GM23338 (cell line): ENCODE measurements at regions not wholly inside any gene's neighbourhood (a gene's known extent, or its start where the extent isn't known, plus 50 kb on each side); places are given as distances from the start of the nearest gene placed in this dataset.

Experiments
- ATAC-seq: fragments of 200-7000 bp; cut with Tn5 transposase; 3 replicates; pipeline ENCODE4 v1.9.1; 2020
- DNase-seq: peaks from one replicate; pipeline ENCODE4 v3.0.0-alpha.2; 2015; ENCODE audit warnings: low spot score
- H2AFZ ChIP-seq: fragments of 200-600 bp; sonication (generic); 2 replicates; pipeline ENCODE4 v1.8.0; 2016; ENCODE audit warnings: antibody characterized with exemption, mild to moderate bottlenecking, moderate library complexity
- H3F3A ChIP-seq: fragments of 200-600 bp; sonication (generic); replicated peaks from 2 replicates; pipeline ENCODE4 v1.8.0; 2017; ENCODE audit warnings: antibody characterized with exemption, mixed run types, low read depth
- H3K27ac ChIP-seq: fragments of 200-600 bp; sonication (generic); 2 replicates; pipeline ENCODE4 v1.6.1; 2016; ENCODE audit warnings: low read depth
- H3K27me3 ChIP-seq: fragments of 200-600 bp; sonication (generic); 2 replicates; pipeline ENCODE4 v1.8.0; 2016; ENCODE audit warnings: mild to moderate bottlenecking, mixed run types, moderate library complexity; ENCODE audit not compliant: insufficient read depth
- H3K36me3 ChIP-seq: fragments of 200-600 bp; sonication (generic); 2 replicates; pipeline ENCODE4 v1.8.0; 2016; ENCODE audit warnings: mild to moderate bottlenecking; ENCODE audit not compliant: insufficient read depth
- H3K4me1 ChIP-seq: fragments of 200-600 bp; sonication (generic); 2 replicates; pipeline ENCODE4 v1.8.0; 2016; ENCODE audit warnings: mild to moderate bottlenecking, moderate library complexity; ENCODE audit not compliant: insufficient read depth
- H3K4me2 ChIP-seq: fragments of 200-600 bp; sonication (generic); 2 replicates; pipeline ENCODE4 v1.7.1; 2017; ENCODE audit warnings: mixed run types
- H3K4me3 ChIP-seq: fragments of 200-600 bp; sonication (generic); 2 replicates; pipeline ENCODE4 v1.6.1; 2016; ENCODE audit warnings: mixed run types
- H3K79me2 ChIP-seq: fragments of 200-600 bp; sonication (generic); replicated peaks from 2 replicates; pipeline ENCODE4 v1.8.0; 2017; ENCODE audit warnings: mild to moderate bottlenecking; ENCODE audit not compliant: insufficient read depth
- H3K9me2 ChIP-seq: fragments of 200-600 bp; sonication (generic); 2 replicates; pipeline ENCODE4 v1.8.0; 2017; ENCODE audit not compliant: insufficient read depth
- H4K20me1 ChIP-seq: fragments of 200-600 bp; sonication (generic); replicated peaks from 2 replicates; pipeline ENCODE4 v1.8.0; 2017; ENCODE audit warnings: mild to moderate bottlenecking; ENCODE audit not compliant: insufficient read depth
- H3K27ac Mint-ChIP-seq: 2 replicates; pipeline ENCODE4 v1.8.0; 2020; ENCODE audit warnings: inconsistent platforms, mild to moderate bottlenecking, moderate library complexity, mixed read lengths
- H3K27me3 Mint-ChIP-seq: 3 replicates; pipeline ENCODE4 v1.8.0; 2022; ENCODE audit warnings: low read depth, mild to moderate bottlenecking, moderate library complexity, mixed read lengths, inconsistent platforms; ENCODE audit not compliant: insufficient read depth, poor library complexity
- H3K36me3 Mint-ChIP-seq: 3 replicates; pipeline ENCODE4 v1.8.0; 2021; ENCODE audit warnings: low read depth, mild to moderate bottlenecking, inconsistent platforms, moderate library complexity, mixed read lengths
- H3K4me1 Mint-ChIP-seq: 3 replicates; pipeline ENCODE4 v1.8.0; 2020; ENCODE audit warnings: mild to moderate bottlenecking, inconsistent platforms, mixed read lengths
- H3K4me3 Mint-ChIP-seq: 3 replicates; pipeline ENCODE4 v1.8.0; 2021; ENCODE audit warnings: moderate library complexity, mild to moderate bottlenecking, inconsistent platforms, mixed read lengths
- H3K9me3 Mint-ChIP-seq: 3 replicates; pipeline ENCODE4 v1.8.0; 2020; ENCODE audit warnings: moderate library complexity, mild to moderate bottlenecking, inconsistent platforms, mixed read lengths
- EZH2 ChIP-seq: fragments of 200-600 bp; sonication (generic); IDR thresholded peaks from one replicate; pipeline ENCODE4 v1.8.0; 2017; ENCODE audit warnings: antibody characterized with exemption, mild to moderate bottlenecking, low read depth; ENCODE audit not compliant: unreplicated experiment
- EZH2phosphoT487 ChIP-seq: fragments of 200-600 bp; sonication (generic); IDR thresholded peaks from one replicate; pipeline ENCODE4 v1.8.1; 2018; ENCODE audit warnings: antibody characterized with exemption; ENCODE audit not compliant: unreplicated experiment
- NANOG ChIP-seq: IDR thresholded peaks from 2 replicates; pipeline ENCODE4 v1.6.1; 2016; ENCODE audit warnings: antibody characterized with exemption, borderline replicate concordance
- STAT1 ChIP-seq: IDR thresholded peaks from one replicate; pipeline ENCODE4 v1.6.1; 2016; ENCODE audit warnings: antibody characterized with exemption; ENCODE audit not compliant: unreplicated experiment
- ZNF331 ChIP-seq: fragments of 250-450 bp; sonication (Bioruptor Pico); IDR thresholded peaks from 2 replicates; pipeline ENCODE4 v1.5.0; 2020; ENCODE audit warnings: low read depth, mild to moderate bottlenecking, moderate library complexity
- TF ChIP-seq, protein P1 (sequence below): fragments of 250-450 bp; sonication (Bioruptor Pico); IDR thresholded peaks from 2 replicates; pipeline ENCODE4 v1.5.0; 2020; ENCODE audit warnings: mild to moderate bottlenecking, moderate library complexity
- TF ChIP-seq, protein P2 (sequence below): IDR thresholded peaks from one replicate; pipeline ENCODE4 v1.6.1; 2018; ENCODE audit warnings: antibody characterized with exemption; ENCODE audit not compliant: unreplicated experiment

DNA sequence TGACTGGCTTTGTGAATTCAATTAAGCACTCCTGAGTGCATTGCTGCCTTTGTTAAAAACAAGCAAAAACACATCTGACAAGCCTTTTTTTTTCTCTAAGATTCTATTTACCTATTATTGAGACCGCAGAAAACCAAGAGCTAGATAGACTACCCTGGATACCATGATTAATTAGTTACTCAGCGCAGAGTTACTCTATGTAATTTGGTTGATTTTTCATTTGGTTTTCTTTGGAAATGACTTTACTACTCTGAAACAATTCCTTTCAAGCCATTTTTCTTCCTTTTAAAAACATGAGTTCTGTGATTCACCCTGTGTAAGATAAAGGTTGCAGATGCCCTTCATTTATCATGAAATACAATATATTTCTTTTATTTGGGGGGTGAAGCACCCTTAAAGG lies 421.6 kb upstream of the PIK3R1 start (continued):
- TF ChIP-seq, protein P1, sequence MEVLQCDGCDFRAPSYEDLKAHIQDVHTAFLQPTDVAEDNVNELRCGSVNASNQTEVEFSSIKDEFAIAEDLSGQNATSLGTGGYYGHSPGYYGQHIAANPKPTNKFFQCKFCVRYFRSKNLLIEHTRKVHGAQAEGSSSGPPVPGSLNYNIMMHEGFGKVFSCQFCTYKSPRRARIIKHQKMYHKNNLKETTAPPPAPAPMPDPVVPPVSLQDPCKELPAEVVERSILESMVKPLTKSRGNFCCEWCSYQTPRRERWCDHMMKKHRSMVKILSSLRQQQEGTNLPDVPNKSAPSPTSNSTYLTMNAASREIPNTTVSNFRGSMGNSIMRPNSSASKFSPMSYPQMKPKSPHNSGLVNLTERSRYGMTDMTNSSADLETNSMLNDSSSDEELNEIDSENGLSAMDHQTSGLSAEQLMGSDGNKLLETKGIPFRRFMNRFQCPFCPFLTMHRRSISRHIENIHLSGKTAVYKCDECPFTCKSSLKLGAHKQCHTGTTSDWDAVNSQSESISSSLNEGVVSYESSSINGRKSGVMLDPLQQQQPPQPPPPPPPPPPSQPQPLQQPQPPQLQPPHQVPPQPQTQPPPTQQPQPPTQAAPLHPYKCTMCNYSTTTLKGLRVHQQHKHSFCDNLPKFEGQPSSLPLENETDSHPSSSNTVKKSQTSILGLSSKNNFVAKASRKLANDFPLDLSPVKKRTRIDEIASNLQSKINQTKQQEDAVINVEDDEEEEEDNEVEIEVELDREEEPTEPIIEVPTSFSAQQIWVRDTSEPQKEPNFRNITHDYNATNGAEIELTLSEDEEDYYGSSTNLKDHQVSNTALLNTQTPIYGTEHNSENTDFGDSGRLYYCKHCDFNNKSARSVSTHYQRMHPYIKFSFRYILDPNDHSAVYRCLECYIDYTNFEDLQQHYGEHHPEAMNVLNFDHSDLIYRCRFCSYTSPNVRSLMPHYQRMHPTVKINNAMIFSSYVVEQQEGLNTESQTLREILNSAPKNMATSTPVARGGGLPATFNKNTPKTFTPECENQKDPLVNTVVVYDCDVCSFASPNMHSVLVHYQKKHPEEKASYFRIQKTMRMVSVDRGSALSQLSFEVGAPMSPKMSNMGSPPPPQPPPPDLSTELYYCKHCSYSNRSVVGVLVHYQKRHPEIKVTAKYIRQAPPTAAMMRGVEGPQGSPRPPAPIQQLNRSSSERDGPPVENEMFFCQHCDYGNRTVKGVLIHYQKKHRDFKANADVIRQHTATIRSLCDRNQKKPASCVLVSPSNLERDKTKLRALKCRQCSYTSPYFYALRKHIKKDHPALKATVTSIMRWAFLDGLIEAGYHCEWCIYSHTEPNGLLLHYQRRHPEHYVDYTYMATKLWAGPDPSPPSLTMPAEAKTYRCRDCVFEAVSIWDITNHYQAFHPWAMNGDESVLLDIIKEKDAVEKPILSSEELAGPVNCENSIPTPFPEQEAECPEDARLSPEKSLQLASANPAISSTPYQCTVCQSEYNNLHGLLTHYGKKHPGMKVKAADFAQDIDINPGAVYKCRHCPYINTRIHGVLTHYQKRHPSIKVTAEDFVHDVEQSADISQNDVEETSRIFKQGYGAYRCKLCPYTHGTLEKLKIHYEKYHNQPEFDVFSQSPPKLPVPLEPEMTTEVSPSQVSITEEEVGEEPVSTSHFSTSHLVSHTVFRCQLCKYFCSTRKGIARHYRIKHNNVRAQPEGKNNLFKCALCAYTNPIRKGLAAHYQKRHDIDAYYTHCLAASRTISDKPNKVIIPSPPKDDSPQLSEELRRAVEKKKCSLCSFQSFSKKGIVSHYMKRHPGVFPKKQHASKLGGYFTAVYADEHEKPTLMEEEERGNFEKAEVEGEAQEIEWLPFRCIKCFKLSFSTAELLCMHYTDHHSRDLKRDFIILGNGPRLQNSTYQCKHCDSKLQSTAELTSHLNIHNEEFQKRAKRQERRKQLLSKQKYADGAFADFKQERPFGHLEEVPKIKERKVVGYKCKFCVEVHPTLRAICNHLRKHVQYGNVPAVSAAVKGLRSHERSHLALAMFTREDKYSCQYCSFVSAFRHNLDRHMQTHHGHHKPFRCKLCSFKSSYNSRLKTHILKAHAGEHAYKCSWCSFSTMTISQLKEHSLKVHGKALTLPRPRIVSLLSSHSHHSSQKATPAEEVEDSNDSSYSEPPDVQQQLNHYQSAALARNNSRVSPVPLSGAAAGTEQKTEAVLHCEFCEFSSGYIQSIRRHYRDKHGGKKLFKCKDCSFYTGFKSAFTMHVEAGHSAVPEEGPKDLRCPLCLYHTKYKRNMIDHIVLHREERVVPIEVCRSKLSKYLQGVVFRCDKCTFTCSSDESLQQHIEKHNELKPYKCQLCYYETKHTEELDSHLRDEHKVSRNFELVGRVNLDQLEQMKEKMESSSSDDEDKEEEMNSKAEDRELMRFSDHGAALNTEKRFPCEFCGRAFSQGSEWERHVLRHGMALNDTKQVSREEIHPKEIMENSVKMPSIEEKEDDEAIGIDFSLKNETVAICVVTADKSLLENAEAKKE: no peak
- no peak for TF ChIP-seq EZH2
- no peak for TF ChIP-seq EZH2phosphoT487

DNA sequence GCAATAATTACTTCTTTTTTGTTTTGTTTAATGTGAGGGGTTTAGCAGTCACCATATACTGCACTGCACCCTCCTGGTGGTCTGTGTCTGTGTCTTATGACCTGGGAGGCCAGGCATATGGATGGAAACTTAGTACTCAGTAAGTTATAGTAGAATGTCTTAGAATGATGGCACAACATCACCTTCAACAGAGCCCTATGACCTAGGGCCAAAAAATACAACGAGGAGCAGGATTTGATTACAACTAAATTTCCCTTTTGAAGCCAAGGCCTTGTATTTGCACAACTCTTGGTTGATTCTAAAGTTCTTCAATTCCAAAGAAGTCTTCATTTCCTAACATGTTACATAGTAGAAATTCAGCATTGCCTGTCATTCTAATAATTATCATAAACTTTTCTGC lies 422.1 kb upstream of the PIK3R1 start:
- no peaks in the 10 kb centered on the region for H3K27me3 Mint-ChIP-seq
- no peak overlapping the region for H3K27ac Mint-ChIP-seq
- TF ChIP-seq ZNF331 (CRISPR knock-in tag) (no peak), NANOG (no peak), STAT1 (no peak)
- TF ChIP-seq, protein P2, sequence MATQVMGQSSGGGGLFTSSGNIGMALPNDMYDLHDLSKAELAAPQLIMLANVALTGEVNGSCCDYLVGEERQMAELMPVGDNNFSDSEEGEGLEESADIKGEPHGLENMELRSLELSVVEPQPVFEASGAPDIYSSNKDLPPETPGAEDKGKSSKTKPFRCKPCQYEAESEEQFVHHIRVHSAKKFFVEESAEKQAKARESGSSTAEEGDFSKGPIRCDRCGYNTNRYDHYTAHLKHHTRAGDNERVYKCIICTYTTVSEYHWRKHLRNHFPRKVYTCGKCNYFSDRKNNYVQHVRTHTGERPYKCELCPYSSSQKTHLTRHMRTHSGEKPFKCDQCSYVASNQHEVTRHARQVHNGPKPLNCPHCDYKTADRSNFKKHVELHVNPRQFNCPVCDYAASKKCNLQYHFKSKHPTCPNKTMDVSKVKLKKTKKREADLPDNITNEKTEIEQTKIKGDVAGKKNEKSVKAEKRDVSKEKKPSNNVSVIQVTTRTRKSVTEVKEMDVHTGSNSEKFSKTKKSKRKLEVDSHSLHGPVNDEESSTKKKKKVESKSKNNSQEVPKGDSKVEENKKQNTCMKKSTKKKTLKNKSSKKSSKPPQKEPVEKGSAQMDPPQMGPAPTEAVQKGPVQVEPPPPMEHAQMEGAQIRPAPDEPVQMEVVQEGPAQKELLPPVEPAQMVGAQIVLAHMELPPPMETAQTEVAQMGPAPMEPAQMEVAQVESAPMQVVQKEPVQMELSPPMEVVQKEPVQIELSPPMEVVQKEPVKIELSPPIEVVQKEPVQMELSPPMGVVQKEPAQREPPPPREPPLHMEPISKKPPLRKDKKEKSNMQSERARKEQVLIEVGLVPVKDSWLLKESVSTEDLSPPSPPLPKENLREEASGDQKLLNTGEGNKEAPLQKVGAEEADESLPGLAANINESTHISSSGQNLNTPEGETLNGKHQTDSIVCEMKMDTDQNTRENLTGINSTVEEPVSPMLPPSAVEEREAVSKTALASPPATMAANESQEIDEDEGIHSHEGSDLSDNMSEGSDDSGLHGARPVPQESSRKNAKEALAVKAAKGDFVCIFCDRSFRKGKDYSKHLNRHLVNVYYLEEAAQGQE: no peak

More for the DNA sequence above, 422.1 kb upstream of the PIK3R1 start:
- H3K9me3 Mint-ChIP-seq: peaks cover 5% of the 10 kb centered on the region
- H3K4me1 Mint-ChIP-seq: peaks cover 6% of the 10 kb centered on the region; the same call in 2 of the 3 replicates
- Histone ChIP-seq H2AFZ (no peak overlapping the region), H3F3A (no peaks in the 10 kb centered on the region), H3K4me1 (no peaks in the 10 kb centered on the region), H3K27me3 (no peaks in the 10 kb centered on the region), H4K20me1 (no peaks in the 10 kb centered on the region), H3K27ac (no peak overlapping the region), H3K4me3 (no peak overlapping the region), H3K9me2 (peaks cover 5% of the 10 kb centered on the region; the same call in 1 of the 2 replicates), H3K79me2 (no peaks in the 10 kb centered on the region), H3K36me3 (no peaks in the 10 kb centered on the region), H3K4me2 (no peak overlapping the region)
- H3K4me3 Mint-ChIP-seq: no peak overlapping the region
- no peak for DNase-seq
- ATAC-seq: no peak
- peaks cover 5% of the 10 kb centered on the region for H3K36me3 Mint-ChIP-seq
